GM19025 (cell line): ENCODE measurements at regions not wholly inside any gene's neighbourhood (a gene's known extent, or its start where the extent isn't known, plus 50 kb on each side); places are given as distances from the start of the nearest gene placed in this dataset.
"Not testable (repeated sequence)": the region's sequence is repeated elsewhere in the genome, so short reads cannot be mapped to it uniquely, and the experiment has no call there.

Source experiments
- ATAC-seq: cut with Tn5 transposase; IDR thresholded peaks from one replicate; pipeline ENCODE4 v1.9.1; 2021; ENCODE audit warnings: mild to moderate bottlenecking, low read depth, moderate library complexity; ENCODE audit not compliant: unreplicated experiment

DNA sequence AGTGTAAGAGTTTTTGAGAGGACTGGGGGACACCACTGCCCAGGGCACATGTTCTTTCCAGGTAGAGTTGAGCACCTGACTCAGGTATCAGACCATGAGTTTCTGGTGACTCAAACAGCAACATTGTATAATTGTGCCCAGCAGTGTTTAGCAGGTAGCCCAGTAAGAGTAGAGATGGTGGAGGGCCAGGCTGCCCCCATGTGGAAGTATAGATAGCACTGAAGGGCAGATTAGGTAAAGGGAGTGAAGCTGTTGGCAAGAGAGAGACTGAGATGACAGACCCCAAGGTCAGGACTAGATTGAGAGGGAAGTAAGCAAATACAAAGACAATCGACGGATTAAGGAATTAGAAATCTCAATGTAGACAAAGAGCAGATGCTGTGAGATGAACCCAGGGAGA lies 74.6 kb downstream of the TRIM42 start:
- no peak for ATAC-seq

DNA sequence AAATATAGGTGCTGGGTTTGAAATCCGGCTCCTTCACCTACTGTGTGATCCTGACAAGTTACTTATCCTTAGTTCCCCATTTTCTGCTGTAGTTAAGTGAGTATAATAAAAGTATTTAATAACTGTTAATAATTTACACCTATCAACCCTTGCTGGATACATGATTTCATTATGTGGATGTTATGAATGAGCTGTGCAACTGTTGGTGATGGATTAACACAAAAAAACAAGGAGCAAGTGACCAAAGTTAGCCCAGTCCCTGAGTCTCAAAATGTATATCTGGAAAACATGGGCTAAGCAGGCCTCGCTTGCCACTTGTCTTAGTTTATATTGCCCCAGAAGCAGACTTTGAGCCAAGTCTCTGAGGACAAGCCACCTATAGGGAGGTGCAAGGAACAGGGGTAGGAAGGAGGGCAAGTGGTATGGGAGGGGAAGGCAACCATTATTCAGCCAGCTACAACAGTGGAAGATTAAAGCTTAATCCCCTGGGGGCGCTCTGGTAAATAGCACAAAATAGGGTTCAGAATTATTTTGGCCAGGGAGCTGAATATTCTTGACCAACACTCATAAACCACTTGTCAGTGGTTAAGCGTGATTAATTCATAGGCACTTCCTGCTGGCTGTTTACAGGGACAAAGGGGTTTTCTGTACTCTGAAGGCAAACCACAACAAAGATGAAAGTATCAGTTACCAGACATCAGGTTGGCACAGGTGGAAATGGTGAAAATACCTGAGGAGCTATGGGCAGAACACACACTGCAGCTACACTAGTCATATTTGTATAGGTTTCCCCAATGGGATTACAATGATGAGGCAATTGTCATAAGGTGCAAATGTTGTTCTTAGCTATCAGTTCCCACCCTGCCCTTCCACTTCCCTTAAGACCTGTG lies 76.2 kb downstream of the TRIM42 start:
- ATAC-seq, result peak; percentile 51

DNA sequence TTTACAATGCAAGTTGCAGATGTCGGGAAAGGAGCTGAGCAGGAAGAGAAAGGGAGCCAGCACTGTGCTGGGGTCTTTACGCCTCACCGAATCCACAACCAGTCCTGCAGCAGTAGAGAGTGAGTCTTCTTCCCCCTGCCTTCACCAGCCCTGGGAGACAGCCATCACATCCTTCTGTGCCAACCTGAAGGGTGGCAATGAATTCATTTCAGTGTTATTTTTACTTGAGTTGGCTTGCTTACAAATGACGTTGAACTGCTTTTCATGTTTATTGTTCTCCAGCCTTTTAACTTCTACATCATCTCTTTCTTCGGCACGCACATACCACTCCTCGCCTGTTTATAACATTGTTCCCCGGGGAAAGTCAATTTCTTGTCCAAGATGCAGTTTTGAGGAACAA lies 77.1 kb downstream of the TRIM42 start:
- no peak for ATAC-seq

DNA sequence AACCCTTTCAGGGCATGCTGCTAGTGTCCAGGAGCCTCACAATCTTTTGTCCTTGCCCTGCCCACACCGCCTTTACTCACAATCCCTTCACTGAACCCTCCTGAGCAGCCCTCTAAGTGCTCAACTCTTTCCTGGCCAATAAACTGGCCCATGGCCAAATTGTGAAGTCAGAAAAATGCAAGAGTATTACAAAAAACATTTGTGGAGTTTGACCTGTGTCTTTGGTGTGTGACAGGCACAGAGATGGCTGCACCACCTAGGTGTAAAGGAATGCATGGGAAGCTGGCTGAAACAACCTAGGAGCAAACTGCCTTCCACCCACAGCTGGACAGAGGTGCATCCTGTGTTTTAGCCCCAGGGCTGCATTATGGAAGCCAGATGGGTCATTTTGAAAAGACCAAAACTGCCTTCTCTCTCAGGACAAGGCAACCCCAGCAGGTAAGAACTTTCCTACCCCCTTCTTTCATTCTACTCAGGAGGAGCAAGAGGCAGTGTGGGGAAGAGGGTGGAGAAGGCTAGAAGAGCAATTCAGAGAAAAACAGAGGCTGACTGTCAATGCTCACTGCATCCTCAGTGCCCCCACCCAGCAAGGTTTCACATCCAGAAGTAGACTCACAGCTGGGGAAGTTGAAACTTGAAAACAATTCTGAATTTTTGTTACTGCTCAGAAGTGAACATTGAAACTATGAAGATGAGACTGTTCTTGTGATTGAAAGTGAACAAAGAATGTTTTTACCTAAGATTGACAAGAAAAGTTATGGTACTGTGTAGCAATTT lies 78.6 kb downstream of the TRIM42 start:
- peak; percentile 50 for ATAC-seq

DNA sequence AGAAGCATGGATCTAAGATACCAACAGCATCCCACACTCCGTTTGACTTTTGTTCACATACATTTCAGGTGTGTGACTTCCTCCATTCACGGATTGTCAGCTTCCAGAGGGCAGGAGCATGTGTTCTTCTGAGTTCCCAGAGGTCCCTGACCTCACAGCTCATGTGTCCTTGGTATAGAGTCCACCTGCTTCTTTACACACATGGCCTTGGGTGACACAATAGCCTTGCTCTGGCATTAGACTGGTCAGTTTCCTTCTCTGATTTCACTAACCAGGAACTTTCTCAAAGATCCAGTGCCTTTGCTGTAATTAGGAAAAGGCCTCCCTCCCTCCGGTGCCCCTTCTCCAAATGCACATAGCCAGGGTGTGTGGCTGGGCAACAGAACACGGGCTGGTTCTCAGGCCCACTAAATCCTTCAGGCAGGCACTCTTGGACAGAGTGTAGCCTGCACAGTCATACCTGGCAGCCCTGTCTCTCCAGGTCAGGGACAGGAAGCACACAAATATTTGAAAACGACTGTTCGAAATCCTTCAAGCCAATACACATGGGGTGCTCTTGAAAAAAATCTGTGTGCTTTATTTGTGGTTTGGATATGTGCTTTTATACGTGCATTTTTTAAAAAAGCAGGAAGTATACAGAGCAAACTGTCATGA lies 81.1 kb downstream of the TRIM42 start:
- ATAC-seq, result no peak

DNA sequence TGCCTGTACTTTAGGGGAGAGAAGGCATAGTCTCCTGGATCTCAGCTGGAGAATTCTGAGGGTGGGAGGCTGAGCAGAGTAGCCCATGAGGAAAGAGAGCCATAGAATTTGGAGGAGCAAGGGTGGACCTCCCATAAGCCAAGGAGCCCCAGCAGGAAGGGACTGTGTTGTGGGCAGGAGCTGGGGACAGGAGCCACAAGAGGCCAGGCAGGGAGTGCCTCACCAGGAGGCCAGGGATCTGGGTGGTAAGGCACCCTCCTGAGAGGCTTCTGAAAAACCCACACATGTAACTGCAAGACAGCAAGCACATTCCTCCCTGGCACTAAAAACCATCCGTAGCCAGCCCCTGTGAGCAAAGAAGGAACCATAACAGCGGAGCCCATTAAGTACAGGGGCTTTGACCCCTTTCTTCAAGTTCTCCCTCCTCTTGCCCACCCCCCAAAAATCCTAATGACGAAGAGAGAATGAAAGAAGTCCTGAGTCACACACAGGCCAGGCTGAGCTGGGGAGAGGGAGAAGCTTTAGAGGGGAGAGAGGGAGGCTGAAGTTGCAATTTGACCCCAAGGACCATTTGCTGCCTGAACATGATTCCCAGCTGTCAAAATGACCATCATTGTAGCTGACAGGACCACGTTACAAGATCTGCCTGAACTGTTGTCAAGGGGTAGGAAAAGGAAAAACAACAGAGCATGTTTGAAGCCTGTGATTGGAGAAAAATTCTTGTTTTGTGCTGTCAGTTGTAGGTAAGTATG lies 82.6 kb downstream of the TRIM42 start:
- ATAC-seq, result no peak

DNA sequence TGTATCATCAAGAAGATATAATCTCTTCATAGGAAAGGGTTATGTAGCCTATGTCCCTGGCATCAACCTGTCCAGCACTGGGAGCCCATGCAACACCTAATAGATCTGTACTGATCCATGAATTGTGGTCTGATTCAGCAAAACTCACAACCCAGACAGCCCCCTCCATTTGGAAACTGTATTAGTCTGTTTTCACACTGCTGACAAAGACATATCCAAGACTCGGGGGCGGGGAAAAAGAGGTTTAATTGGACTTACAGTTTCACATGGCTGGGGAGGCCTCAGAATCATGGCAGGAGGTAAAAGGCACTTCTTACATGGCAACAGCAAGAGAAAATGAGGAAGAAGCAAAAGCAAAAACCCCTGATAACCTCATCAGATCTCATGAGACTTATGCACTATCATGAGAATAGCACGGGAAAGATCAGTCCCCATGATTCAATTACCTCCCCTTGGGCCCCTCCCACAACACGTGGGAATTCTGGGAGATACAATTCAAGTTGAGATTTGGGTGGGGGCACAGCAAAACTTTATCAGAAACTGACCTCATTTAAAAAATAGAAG lies 83.3 kb downstream of the TRIM42 start:
- ATAC-seq, result no peak

DNA sequence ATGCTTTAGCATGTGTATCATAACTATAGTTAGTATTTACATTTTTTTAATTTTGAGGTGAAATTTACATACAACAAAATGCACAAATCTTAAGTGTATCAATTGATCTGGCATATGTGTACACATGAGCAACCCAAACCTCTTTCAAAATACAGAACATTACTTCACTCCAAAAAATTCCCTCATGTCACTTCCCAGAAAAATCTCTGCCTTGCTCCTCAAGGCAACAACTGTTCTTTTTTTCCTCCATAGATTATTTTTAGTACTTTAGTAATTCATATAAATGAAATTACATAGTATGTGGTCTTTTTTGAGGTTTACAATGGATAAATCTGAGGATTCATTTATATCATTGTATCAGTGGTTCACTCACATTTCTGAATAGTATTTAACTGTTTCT lies 84.9 kb downstream of the TRIM42 start:
- ATAC-seq, result no peak

DNA sequence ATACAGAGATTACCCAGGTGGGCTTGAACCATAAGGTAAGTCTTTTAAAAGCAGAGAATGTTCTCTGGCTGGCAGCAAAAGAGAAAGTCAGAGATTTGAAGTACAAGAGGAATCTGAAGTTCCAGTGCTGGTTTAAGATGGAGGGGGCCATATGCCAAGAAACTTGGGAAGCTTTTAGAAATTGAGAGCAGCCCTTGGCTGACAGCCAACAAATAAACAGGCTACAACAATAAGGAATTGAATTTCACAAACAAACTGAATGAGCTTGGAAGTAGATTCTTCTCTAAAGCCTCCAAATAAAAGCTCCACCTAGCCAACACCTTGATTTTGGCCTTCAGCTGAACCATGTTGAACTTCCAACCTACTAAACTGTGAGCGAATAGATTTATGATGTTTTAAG lies 85.7 kb downstream of the TRIM42 start:
- ATAC-seq, result no peak

DNA sequence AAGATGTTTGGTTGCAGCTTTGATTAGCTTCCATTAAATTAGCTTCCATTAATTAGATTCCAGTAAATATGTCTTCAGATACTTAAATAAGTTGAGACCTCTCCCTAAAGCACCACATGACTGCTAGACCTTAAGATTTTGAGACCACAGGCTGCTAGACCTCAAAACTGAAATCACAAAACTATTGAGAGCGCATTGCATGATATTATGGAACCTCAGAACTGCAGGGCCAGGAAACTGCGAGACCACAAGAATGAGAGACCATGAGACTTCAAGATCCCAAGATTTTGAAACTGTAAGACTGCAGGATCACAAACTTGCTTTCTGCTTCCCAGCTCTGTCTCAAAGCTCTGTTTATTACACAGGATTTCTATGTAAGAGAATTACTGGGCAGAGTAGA lies 87.4 kb downstream of the TRIM42 start:
- no peak for ATAC-seq

DNA sequence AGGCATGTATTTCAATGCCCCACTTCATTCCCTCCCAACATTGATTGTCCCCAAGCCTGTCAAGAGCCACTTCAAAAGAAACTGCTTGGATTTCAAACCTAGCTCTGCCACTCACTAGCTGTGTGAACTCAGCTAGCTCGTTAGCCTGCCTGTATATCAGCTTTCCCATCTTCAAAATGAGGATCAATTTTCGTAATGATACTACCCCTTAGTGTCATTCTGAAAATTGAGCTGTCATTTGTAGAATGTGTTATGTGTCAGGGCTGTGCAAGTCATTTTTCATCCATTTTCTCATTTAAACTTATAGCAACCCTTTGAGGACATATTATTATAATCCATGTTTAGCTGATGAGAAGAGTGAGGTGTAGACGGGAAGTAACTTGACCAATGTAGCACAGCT lies 88.6 kb downstream of the TRIM42 start:
- ATAC-seq, result no peak

DNA sequence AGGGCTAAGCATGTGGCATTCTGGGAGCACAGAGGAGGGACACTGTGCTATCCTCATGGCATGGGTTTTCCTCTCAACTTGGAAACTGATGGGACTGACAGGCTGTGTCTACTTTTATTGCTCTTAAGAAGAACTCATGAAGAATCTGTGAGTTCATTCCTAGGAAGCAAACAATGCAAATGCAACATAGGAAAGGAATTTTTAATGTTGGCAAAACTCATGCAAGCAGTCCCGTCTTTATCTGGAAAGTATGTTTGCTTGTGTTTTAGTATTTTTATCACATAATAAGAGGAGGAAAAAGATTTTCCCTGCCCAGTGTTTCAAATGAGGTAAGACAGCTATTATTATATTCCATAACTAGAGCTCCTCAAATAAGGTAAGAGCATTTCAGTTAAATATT lies 89.7 kb downstream of the TRIM42 start:
- ATAC-seq, result no peak

DNA sequence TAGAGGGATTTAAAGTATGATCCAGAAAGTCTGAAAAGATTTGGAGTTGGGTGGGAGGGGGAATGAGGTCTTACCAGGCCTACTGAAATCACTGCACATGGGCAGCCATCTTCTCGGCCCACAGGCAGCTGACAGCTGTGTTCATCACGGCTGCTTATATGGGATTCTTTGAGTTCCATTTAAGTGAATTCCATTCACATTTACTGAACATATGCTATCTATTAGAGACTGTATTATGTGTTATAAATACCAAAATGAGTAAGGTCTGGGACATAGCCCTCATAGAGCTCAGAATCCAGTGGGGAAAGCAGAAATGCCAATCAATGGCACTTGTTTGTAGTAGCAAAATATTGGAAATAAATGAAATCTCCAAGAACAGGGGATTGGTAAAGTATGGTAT lies 91.1 kb downstream of the TRIM42 start:
- ATAC-seq, result no peak

DNA sequence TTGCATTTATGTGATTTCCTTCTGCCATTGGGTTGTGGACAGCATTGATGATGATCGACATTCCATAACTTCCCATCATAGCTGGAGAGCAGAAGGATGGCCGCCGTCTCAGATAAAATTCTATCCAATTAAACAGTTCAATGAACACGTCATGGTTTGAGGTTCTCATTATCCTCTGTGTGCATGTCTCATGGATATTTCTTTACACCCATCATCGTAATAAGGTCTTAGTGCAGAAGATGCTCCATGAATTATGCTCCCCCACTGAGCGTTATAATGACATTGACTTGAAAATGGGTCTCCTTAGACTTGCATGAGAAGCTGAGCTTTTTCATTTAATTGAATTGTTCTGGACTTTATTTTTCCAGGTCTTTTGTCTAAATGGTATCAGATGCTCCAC lies 92.1 kb downstream of the TRIM42 start:
- no peak for ATAC-seq

DNA sequence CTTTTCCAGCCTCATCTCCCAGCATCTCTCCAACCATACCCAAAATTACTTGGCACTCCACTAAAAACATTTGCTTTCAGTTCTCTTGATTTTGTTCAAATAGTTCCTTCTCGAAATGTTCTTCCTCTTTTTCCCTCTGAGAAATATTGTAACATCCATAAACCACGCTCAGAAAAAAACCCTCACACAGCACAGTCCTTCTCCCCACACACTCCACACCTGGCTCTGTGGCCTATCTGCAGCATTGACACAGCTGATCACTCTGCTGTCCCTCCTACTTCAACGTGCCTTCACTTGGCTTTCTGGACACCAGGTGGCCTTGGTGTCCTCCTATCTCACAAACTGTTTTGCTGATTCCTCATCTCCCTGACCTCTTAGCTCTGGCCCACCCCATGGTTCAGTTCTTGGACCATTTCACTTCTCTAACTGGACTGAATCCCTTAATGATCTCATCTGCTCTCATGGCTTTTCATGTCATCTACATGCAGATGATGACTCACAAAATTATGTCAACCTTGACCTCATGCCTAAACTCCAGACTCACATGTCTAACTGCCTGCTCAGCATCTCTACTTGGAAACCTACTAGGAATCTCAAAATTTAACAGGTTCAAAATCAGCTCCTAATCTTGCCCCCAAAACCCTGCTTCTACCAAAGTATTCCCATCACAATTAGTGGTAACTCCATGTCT lies 93.3 kb downstream of the TRIM42 start:
- no peak for ATAC-seq

DNA sequence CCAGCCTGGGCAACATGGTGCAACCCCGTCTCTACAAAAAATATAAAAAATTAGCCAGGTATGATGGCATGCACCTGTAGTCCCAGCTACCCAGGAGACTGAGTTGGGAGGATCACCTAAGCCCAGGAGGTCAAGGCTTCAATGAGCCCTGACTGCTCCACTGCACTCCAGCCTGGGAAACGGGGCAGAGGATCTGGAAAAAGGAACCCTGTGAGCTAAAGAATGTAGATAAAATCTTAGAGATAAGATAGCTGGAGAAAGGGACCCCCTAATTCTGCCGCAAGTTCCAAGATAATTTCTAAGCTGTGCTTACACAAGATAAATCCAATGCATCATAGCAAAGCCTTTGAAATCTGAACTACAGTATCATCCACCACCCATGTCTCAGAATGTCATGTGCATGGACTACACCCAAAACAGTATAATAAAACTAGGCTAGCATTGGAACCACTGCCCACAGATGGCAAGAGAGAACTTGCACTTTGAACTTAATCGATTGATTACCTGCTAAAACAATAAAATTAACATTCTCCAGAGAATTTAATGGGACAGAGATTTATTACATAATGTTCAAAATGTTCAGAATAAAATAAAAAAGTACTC lies 99.9 kb downstream of the TRIM42 start:
- no peak for ATAC-seq

DNA sequence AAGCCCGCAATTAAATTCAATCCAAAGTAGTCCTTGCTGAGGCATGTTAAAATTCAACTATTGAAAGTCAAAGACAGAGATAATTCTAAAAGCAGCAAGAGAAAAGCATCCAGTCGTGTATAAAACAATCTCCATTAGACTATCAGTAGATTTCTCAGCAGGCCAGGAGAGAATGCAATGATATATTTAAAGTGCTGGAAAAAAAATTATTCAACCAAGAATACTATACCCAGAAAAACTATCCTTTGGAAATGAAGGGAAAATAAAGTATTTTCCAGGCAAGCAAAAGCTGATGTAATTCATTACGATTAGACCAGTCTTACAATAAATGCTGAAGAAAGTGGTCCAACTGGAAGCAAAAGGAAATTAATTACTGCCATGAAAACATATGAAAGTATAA lies 113.5 kb downstream of the TRIM42 start:
- no peak for ATAC-seq

DNA sequence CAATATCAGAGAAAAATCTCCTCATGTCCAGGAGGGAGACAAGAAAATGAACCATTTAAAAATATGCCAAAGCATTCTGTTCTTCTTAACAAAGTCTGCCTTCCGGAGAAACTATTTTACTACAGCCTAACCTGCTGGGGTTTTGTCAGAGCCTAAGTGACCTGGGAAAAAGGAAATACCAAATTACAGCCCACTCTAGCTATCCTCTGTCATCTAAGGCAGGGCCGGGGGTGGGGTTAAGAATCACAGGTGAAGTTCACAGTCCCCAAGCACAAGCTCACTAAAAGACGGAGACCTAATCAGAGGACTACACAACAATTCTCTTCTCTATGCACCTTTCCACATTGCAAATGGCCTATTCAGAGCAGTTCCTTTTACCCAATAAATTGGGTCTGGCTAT lies 116.6 kb downstream of the TRIM42 start:
- ATAC-seq, result no peak

DNA sequence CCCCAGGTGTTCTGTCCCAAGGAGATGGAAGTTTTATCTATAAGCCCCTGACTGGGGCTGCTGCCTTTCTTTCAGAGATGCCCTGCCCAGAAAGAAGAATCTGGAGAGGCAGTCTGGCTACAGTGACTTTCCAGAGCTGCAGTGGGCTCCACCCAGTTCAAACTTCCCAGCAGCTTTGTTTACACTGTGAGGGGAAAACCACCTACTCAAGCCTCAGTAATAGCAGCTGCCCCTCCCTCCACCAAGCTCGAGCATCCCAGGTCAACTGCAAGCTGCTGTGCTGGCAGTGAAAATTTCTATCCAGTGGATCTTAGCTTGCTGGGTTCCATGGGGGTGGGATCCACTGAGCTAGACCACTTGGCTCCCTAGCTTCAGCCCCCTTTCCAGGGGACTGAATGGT lies 125.0 kb downstream of the TRIM42 start:
- ATAC-seq, result not testable (repeated sequence)
